Tibial nerve (tissue), 3 donors: ENCODE measurements at regions not wholly inside any gene's neighbourhood (a gene's known extent, or its start where the extent isn't known, plus 50 kb on each side); places are given as distances from the start of the nearest gene placed in this dataset.

Source experiments
- POLR2A ChIP-seq, 2 donors: fragments of 450-650 bp; IDR thresholded peaks; one replicate each; pipeline ENCODE4 v1.6.1; 2017; ENCODE audit warnings: antibody characterized with exemption in 2 of 2, mild to moderate bottlenecking in 2 of 2, moderate library complexity in 2 of 2
- TF ChIP-seq, protein P1 (sequence below), 5 experiments: fragments of 200-600 bp in 3 of 5; fragments of 450-650 bp in 2 of 5; sonication (generic) in 3 of 5; IDR thresholded peaks; one replicate each; pipeline ENCODE4 v1.5.1; 2016 to 2019; ENCODE audit warnings: antibody characterized with exemption in 5 of 5, mild to moderate bottlenecking in 3 of 5, moderate library complexity in 2 of 5

DNA sequence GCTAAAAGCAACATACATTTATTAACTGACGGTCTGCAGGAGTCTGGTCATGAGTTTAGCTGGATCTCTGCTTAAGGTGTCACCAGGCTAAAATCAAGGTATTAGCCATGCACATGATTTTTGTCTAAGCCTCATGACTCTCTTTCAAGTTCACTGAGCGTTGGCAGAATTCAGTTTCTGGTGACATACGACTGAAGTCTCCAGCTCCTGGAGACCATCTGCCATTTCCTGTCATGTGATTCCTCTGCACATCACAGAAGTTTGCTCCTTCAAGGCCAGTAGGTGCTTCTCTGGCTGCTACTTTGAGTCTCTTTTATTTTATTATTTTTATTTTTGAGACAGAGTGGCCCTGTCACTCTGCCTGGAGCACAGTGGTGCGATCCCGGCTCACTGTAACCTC, 148.4 kb upstream of the EYA4 start:
- TF ChIP-seq, protein P1, sequence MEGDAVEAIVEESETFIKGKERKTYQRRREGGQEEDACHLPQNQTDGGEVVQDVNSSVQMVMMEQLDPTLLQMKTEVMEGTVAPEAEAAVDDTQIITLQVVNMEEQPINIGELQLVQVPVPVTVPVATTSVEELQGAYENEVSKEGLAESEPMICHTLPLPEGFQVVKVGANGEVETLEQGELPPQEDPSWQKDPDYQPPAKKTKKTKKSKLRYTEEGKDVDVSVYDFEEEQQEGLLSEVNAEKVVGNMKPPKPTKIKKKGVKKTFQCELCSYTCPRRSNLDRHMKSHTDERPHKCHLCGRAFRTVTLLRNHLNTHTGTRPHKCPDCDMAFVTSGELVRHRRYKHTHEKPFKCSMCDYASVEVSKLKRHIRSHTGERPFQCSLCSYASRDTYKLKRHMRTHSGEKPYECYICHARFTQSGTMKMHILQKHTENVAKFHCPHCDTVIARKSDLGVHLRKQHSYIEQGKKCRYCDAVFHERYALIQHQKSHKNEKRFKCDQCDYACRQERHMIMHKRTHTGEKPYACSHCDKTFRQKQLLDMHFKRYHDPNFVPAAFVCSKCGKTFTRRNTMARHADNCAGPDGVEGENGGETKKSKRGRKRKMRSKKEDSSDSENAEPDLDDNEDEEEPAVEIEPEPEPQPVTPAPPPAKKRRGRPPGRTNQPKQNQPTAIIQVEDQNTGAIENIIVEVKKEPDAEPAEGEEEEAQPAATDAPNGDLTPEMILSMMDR (IDR thresholded peaks at IDR 0.05): no peak
- no peak for TF ChIP-seq POLR2A (IDR thresholded peaks at IDR 0.05)
